ENCODE measurements at regions not wholly inside any gene's neighbourhood (a gene's known extent, or its start where the extent isn't known, plus 50 kb on each side); places are given as distances from the start of the nearest gene placed in this dataset.

DNA sequence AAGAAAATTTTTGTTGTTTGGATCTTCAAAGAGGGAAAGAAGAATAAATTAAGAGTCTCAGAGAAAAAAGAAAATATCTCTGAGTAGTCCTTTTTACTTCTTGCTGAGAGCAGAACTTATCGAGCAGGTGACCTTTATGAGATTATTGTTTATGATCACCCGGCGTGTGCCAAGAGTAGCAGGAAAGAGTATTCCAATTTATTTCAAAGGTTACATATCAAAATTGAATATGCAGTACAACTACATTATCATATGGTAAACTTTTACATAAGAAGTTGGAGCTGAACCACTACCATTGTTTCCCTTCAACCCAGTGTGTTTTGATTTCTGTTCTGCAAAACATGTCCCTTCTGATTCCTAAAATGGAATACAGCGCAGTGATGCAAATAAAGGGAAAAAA is 204.3 kb upstream of the SNX7 start:
- no peak for TF ChIP-seq CTCF (IDR thresholded peaks at IDR 0.05)
- TF ChIP-seq POLR2A (IDR thresholded peaks at IDR 0.05): no peak

Measured in adrenal gland (tissue), 5 donors.